ENCODE measurements at regions not wholly inside any gene's neighbourhood (a gene's known extent, or its start where the extent isn't known, plus 50 kb on each side); places are given as distances from the start of the nearest gene placed in this dataset.
"Not testable (repeated sequence)": the region's sequence is repeated elsewhere in the genome, so short reads cannot be mapped to it uniquely, and the experiment has no call there.

DNA sequence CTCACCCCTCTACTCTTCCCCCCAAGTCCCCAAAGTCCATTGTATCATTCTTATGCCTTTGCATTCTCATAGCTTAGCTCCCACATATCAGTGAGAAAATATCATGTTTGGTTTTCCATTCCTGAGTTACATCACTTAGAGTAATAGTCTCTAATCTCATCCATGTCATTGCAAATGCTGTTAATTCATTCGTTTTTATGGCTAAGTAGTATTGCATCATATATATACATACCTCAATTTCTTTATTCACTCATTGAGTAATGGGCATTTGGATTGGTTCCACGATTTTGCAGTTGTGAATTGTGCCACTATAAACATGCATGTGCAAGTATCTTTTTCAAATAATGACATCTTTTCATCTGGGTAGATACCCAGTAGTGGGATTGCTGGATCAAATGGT, 596.3 kb upstream of the RBFOX1 start:
- not testable (repeated sequence) for DNase-seq (ENCODE audit: low read depth in 1 of 2, low spot score in 1 of 2)

DNA sequence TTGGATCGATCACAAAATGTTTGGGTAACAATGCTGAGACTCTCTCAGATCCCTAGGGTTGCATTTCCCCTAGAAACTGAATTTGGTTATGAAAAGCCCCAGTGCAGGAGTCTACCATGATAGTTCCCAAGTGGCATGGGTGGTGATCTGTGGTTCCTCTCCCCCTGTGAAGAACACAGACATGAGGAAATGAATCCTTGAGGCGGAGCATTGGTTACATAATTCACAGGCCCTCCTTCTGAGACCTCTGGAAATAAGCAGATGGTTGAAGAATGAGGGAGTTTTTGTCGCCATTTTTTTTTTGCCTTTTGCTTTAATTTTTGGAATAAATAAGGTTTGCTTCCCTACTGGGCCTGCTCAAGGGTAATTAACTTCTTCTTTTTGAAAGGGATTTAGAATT, 597.0 kb upstream of the RBFOX1 start:
- DNase-seq (ENCODE audit: low read depth in 1 of 2, low spot score in 1 of 2), result no peak

DNA sequence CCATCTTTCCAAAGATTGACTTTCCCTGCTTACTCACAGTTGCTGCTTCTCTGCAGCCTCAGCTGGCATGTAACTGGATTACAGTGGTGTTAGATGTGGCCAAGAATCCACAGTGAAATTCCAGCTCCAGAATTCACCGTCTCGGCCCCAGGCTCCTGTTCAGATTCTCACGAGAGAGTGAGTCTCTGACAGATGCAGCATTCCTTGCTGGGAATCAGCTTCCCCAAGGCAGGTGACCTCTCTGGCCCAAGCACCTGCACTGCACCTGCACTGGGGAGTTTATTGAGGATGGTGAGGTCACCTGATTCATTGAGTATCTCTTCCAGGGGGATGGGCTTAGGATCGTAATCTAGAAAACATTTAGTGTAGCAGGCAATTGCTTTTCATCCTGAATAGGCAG, 600.5 kb upstream of the RBFOX1 start:
- no peak for DNase-seq (ENCODE audit: low read depth in 1 of 2, low spot score in 1 of 2)

DNA sequence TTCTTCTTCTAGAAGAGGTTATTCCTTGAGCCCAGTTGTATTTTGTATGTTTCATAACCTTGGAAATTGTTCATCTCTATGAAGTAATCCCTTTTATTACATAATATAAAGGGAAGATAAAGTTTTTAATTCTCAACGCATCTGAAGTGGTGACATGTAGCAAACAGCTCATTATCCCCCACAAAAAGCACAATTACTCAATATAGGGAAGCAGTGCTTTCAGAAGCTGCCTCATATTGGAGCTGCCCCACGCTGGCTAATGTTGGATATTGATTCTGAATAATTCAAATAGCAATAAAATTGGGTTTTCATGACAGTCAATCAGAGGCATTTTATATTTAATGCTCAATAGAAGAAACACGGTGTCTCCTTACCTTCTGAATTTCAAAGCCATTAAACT, 604.3 kb upstream of the RBFOX1 start:
- no peak for DNase-seq (ENCODE audit: low read depth in 1 of 2, low spot score in 1 of 2)

DNA sequence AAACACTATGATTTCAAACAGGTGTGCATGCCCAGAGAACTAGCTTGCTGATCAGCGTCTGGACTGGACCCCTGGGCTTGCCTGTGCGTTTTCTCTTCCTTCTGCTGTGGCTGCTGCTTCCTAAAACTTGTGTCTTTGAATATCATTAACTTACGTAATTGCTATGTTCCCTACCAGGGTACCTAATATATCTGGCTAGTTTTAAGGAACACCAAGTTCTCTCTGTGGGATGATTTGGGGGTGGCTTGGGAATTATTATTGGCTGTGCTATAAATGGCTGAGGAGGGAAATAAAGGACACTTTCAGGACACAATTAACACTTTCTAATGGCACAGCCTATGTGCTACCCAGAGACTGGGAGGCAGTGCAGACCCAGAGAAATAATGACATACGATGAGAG, 606.0 kb upstream of the RBFOX1 start:
- DNase-seq (ENCODE audit: low read depth in 1 of 2, low spot score in 1 of 2), result no peak

DNA sequence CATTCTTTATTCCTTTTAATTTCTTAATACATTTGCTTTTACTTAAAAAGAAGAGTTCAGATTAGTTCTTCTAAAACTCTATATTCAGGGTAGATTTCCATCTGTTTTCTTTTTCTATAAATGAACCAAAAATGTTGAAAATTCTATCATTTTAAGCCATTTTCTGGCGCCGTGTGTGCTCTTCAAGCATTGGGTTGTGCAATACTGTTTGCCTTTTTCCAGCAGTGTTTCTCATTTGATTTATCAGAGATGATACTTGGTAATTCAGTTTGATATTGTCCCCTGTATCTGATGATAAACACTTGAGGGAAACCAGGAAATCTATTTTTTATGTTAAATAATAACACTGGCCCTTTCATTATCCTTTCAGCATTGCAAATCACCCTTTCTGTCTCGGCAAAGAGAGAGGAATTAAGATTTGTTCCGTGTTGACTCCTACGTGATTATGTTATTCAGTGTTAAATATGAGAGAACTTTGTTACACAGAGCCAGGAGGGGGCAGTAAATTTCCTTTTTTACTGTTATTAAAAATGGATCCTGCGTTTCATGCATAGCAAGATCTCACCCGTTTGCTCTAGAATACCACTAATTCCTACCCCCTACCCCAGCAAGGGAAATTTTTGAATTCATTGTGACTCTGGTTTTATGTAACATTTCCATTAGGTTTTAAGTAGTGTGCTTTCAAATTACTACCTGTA, 606.9 kb upstream of the RBFOX1 start:
- no peak for DNase-seq (ENCODE audit: low read depth in 1 of 2, low spot score in 1 of 2)

DNA sequence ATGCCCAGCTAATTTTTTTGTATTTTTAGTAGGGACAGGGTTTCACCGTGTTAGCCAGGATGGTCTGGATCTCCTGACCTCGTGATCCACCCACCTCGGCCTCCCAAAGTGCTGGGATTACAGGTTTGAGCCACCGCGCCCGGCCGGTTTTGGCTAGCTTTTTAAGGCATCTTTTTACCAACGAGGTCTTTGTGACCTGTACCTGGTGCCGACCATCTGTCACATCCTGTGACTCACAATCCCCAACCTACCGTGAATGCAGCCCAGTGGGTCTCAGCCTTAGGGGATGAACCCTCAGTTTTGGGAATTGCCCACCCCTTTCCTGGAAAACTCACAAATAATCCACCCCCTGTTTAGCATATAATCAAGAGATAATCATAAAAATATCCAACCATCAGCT, 607.4 kb upstream of the RBFOX1 start:
- DNase-seq (ENCODE audit: low read depth in 1 of 2, low spot score in 1 of 2), result not testable (repeated sequence)

DNA sequence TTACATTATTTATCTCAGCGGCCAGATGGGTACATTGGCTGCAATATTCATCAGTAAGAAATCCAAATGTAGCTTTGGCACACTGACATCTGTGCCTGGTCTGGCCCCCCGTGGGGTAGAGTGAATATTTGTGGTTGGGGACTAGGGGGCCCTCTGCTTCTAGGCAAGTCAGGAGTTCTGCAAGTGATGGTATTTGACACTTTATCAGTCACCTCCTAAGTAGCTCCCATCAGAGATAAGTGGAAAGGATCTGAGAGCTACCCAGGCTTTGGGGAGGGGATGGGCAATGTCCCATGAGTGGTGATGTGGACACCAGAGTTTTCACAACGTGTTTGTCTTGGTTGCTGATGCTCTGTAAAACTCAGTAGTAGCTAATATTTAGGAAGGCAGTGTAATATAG, 609.9 kb upstream of the RBFOX1 start:
- no peak for DNase-seq (ENCODE audit: low read depth in 1 of 2, low spot score in 1 of 2)

DNA sequence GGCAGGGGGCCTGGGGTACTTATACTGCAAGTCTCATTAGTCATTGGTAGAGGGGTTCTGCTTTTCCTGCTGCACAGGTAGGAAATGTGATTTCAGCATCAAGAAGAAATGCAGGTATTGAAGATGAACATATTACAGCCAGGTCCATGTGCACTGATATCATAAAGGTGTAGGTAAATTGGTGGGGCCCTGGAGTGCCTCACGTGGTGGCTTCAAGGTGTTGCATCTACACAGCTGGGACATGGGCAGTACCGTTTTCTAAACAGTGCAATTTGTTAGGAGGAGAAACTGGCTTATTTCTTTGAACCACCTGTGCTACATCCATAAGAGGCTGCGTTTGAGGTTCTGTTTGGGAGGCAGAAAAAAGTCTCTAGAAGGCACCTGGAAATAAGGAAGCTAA, 618.1 kb upstream of the RBFOX1 start:
- DNase-seq (ENCODE audit: low read depth in 1 of 2, low spot score in 1 of 2), result no peak

DNA sequence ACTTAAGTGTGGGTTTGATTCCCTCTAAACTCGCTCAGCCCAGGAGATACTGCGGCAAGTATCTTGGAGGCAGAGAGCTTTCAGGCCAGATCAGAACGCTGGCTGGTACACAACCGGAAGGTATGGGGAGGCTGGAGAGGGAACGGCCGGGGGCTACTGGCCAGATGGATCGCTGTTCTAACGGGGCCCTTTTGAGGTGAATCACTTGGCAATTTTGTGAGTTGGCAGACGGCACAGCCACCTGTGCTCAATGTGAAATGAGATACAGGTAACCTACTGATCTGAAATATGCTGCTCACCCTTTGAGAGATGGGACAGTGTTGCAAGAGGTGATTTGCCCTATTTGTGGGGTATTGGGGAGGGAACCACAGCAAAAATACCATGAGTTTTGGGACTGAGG, 622.9 kb upstream of the RBFOX1 start:
- no peak for DNase-seq (ENCODE audit: low read depth in 1 of 2, low spot score in 1 of 2)

DNA sequence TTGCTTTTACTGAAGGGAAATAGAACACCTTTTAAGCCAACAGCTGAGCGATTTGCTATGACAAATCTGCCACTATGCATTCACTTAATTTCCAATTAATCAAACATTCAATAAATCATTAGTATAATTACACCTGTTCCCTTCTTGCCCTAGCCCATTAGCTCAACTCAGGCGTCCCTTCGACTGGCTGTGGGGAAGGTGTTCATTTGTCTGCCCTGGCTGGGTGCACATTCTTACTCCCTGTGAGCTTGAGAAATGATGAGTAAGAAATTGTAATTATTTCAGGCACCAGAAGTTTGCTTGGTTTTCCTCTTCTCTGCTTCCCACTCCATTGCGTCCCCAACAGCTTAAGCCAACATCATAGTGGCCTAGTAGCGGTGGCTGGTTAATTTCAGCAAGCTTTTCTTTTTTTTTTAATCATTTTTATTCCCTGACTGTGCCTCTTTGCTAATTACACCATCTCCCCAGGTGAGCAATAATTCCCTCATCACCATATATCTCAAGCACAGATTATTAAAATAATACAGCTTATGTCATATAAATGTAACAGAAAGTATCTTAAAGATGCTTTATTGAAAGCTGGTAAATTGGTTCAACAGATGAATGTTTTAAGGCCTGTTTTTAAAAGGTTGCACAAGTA, 623.9 kb upstream of the RBFOX1 start:
- no peak for DNase-seq (ENCODE audit: low read depth in 1 of 2, low spot score in 1 of 2)

DNA sequence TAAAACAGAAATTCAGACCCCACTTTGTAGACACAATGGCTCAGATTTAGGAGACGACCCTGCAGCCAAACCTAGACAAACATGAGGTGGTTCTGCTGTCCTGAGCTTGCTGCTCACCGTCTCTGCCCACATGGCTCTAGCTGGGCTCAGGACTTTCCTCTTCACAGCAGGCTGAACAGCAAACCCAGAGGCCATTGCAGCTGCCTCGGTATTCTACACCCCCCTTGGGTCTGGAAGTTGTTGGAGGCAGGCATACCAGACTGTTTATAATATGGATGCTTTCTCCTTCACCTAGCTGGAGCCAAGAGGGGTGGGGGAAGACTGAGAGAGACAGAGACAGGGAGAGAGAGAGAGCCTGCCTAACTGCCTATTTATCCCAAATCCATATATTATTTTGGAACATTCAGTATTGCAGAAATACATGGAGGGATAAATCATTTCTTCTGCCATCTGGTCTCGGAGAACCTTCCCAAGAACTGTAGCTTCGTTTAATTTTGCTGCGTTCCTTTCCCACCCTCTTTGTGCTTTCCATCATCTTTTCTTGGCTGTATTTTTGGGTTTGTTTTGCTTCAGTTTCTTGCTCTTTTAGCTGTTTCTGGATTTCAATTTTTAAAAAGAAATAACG, 628.2 kb upstream of the RBFOX1 start:
- no peak for DNase-seq (ENCODE audit: low read depth in 1 of 2, low spot score in 1 of 2)

DNA sequence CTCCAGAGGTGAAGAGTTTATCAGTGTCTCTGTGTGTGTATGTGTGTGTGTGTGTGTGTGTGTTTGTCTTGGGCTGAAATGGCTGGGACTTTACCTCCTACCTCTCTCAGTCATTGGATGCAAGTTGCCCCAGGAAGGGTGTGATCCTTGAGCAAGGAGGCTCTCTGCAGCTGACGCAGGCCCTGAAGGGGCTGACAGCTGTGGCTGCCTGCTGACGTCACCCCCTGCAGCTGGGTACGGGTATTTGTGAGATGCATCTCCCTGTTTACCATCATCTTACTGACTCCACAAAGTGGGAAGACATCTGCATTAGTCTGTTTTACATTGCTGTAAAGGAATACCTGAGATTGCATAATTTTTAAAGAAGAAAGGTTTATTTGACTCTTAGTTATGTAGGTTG, 631.5 kb upstream of the RBFOX1 start:
- DNase-seq (ENCODE audit: low read depth in 1 of 2, low spot score in 1 of 2), result no peak

DNA sequence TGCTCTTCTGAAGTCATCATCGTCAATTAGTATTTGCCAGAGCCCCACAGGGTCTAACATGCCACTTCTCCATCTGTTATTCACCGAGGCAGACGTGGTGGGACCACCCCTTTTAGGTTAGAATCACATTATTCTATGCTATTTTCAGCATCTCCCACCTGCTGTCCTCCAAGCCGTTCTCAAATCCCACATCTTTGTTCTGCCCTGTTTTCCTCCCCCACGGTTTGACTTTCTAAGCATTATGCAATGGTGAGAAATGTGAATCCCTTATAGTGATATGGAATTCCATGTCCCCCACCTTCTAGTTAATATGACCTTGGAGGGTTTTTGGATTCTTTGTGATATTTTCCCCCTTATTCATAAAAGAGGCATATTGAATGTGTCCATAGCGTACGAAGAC, 634.1 kb upstream of the RBFOX1 start:
- no peak for DNase-seq (ENCODE audit: low read depth in 1 of 2, low spot score in 1 of 2)

DNA sequence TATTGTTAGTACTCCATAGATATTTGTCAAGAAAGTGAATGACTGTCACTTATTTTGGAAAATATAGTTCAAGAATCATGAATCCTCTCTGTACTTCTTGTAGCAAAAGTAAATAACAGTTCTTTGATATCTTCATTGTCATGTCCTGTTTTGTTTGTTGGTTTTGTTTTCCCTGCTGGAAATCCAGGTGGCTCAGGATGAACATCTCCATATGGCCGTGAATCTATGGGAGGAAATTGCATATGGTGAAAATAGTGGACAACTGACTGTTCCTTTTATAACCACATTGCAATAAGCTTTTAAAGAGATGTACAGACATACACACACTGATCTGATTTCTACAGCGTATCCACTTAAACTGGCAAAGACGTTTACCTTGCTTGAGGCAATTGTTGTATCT, 637.0 kb upstream of the RBFOX1 start:
- no peak for DNase-seq (ENCODE audit: low read depth in 1 of 2, low spot score in 1 of 2)

DNA sequence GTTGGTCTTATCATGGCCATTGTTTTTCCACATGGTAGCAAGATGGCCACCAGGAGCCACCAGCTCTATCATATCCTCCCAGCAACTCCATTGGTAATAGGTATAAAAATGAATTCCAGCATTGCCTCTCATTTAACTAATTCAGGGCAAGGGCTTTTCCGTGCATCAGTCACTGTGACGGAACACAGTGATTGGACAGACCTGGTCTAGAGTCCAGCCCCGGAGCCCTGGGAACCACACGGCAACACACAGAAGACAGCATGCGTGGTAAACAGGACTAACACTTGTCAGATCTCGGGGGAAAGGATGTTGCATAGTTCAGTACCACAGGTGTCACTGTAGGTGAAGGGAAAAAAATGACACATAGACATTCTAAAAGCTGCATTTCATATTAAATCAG, 638.0 kb upstream of the RBFOX1 start:
- no peak for DNase-seq (ENCODE audit: low read depth in 1 of 2, low spot score in 1 of 2)

DNA sequence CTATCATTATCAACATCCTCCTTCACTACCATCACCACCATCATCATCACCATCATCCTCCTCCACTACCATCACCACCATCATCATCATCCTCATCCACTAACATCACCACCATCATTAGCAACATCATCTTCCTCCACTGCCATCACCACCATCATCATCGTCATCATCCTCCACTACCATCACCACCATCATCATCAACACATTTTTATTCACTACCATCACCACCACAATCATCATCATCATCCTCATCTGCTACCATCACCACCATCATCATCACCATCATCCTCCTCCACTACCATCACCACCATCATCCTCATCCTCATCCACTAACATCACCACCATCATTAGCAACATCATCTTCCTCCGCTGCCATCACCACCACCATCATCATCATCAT, 639.2 kb upstream of the RBFOX1 start:
- not testable (repeated sequence) for DNase-seq (ENCODE audit: low read depth in 1 of 2, low spot score in 1 of 2)

DNA sequence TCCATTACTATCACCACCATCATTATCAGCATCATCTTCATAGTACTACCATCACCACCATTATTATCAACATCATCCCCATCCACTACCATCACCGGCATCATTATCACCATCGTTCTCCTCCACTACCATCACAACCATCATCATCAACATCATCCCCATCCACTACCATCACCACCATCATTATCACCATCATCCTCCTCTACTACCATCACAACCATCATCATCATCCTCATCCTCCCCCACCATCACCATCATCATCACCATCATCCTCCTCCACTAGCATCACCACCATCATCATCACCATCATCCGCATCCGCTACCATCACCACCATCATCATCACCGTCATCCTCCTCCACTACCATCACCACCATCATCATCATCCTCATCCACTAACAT, 639.8 kb upstream of the RBFOX1 start:
- DNase-seq (ENCODE audit: low read depth in 1 of 2, low spot score in 1 of 2), result no peak

DNA sequence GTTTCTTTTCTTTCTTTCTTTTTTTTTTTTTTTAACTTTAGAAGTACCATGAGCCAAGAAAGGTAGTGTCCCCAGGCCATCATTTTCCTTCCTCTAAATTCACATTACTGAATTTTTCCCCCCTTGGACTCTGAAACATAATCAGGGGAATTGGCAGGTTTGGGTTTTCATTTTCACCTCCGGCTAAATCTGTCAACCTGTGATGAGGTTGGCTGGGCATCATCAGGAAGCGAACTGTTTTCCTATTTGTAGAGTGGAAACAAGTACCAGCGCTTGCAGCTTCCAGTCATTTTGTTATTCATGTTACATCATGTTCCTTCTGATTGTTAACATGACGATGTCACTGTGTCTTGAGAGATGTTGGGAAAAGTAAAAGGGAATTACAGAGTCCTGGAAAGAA, 641.9 kb upstream of the RBFOX1 start:
- no peak for DNase-seq (ENCODE audit: low read depth in 1 of 2, low spot score in 1 of 2)

DNA sequence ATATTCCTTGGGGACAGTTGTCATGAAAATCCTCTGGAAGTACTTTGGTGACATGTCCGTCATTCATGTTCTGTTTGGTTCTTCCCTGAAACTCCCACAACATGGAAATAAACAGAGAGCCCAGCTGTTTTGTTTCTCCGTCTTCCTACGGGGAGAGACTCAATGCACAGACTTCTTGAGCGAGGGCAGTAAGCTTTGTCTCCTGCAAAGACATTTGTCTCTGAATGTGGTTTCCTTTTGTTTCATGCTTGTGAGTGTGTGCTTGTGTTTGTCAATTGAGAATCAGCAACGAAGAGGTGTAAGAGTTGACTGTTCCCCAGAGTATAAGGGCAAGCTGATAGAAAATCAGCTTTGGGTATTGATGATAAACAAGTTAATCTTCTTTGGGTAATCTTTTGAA, 643.0 kb upstream of the RBFOX1 start:
- DNase-seq (ENCODE audit: low read depth in 1 of 2, low spot score in 1 of 2), result no peak

DNA sequence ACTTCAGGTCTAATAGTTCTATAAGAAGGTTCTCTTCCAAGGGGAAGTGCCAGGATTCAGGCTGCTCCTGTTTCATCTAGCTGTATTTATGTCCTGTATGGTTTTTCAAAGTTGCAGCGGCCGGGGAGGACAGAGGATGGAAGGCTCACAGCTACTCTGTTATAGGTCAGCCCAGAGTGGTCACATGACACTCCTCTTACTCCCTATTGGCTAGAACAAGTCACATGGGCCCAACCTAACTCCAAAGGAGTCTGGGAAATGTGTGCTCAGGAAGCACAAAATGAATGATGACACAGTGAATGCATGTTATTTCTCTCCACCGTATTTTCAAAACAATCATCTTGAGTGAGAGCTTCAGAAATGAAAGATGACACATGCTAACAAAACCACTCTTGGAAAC, 645.1 kb upstream of the RBFOX1 start:
- DNase-seq (ENCODE audit: low read depth in 1 of 2, low spot score in 1 of 2), result no peak

DNA sequence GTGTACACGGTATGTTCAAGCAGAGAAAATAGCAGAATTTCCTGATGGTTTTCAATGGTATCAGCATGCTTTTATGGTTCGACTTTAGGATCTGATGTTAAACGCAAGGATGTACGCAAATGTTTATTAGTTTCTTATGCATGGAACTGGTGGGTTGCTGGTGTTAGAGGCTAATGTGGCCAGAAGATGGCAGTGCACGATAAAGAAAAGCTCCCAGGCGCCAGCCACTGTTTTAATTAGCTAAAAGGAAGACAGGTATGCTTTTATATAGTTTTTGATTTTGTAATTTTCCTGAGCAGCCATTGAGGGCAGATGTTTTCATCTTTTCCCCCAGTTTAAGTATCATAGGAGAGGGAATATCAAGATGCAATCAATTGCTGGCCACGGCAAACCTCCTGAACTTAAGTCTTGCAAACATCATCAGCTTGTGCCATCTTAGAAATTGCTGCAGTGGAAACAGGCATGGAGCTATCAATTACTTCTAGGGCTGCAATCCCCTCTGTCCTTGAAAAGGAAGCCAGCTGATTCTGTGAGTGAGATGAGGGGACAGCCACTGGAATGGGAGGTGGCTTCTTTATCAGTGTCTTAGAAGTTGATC, 648.5 kb upstream of the RBFOX1 start:
- no peak for DNase-seq (ENCODE audit: low read depth in 1 of 2, low spot score in 1 of 2)

Data from activated T-helper 1 cell treated with anti-CD3 and anti-CD28 coated beads, Interleukin-2, amount 50 U/mL, for 16 hours (primary cell).